ENCODE measurements at regions not wholly inside any gene's neighbourhood (a gene's known extent, or its start where the extent isn't known, plus 50 kb on each side); places are given as distances from the start of the nearest gene placed in this dataset.

GRCh38 chr9:26520141-26520540 lies 372.5 kb downstream of the CAAP1 start:
- H3K9ac ChIP-seq (ENCODE audit: low read depth, low read length, poor library complexity, severe bottlenecking), result no peak overlapping the region
- no peak overlapping the region for H2AFZ ChIP-seq (ENCODE audit: low read length)
- H3K79me2 ChIP-seq (ENCODE audit: insufficient read depth, low read length), result no peaks in the 10 kb centered on the region
- H3K4me3 ChIP-seq (ENCODE audit: low read length, poor library complexity, severe bottlenecking), result no peak overlapping the region
- no peaks in the 10 kb centered on the region for H3K27me3 ChIP-seq (ENCODE audit: insufficient read depth, low read length, poor library complexity, severe bottlenecking)
- TF ChIP-seq EZH2phosphoT487 (IDR thresholded peaks at IDR 0.05; ENCODE audit: borderline replicate concordance), result no peak
- no peak for TF ChIP-seq CTCF (conservative IDR thresholded peaks at IDR 0.05; ENCODE audit: low read length)
- H3K36me3 ChIP-seq (ENCODE audit: insufficient read depth, low read length), result no peaks in the 10 kb centered on the region
- H3K4me1 ChIP-seq (ENCODE audit: insufficient read depth, low read length, poor library complexity, severe bottlenecking), result no peaks in the 10 kb centered on the region
- H3K9me3 ChIP-seq (ENCODE audit: insufficient read depth, low read depth, low read length), result no peaks in the 10 kb centered on the region
- H4K20me1 ChIP-seq (ENCODE audit: insufficient read depth, low read length, poor library complexity, severe bottlenecking), result no peaks in the 10 kb centered on the region
- H3K9me2 ChIP-seq (replicated peaks; ENCODE audit: low read depth, low read length), result no peaks in the 10 kb centered on the region
- H3F3A ChIP-seq (ENCODE audit: low read depth), result no peaks in the 10 kb centered on the region
- no peak overlapping the region for H3K4me2 ChIP-seq (ENCODE audit: low read depth, low read length, poor library complexity, severe bottlenecking)

GRCh38 chr9:26516773-26517343 lies 375.7 kb downstream of the CAAP1 start:
- Histone ChIP-seq H3K27me3 (ENCODE audit: insufficient read depth, low read length, poor library complexity, severe bottlenecking) (no peaks in the 10 kb centered on the region), H3K9me3 (ENCODE audit: insufficient read depth, low read depth, low read length) (no peaks in the 10 kb centered on the region), H4K20me1 (ENCODE audit: insufficient read depth, low read length, poor library complexity, severe bottlenecking) (no peaks in the 10 kb centered on the region), H3K4me3 (ENCODE audit: low read length, poor library complexity, severe bottlenecking) (no peak overlapping the region), H3F3A (ENCODE audit: low read depth) (no peaks in the 10 kb centered on the region), H2AFZ (ENCODE audit: low read length) (no peak overlapping the region), H3K9me2 (replicated peaks; ENCODE audit: low read depth, low read length) (no peaks in the 10 kb centered on the region), H3K36me3 (ENCODE audit: insufficient read depth, low read length) (no peaks in the 10 kb centered on the region), H3K79me2 (ENCODE audit: insufficient read depth, low read length) (no peaks in the 10 kb centered on the region), H3K4me2 (ENCODE audit: low read depth, low read length, poor library complexity, severe bottlenecking) (no peak overlapping the region), H3K9ac (ENCODE audit: low read depth, low read length, poor library complexity, severe bottlenecking) (no peak overlapping the region), H3K4me1 (ENCODE audit: insufficient read depth, low read length, poor library complexity, severe bottlenecking) (no peaks in the 10 kb centered on the region)
- TF ChIP-seq CTCF (conservative IDR thresholded peaks at IDR 0.05; ENCODE audit: low read length) (no peak), EZH2phosphoT487 (IDR thresholded peaks at IDR 0.05; ENCODE audit: borderline replicate concordance) (no peak)

GRCh38 chr9:26513730-26514129 lies 378.9 kb downstream of the CAAP1 start:
- no peaks in the 10 kb centered on the region for H4K20me1 ChIP-seq (ENCODE audit: insufficient read depth, low read length, poor library complexity, severe bottlenecking)
- H3K9ac ChIP-seq (ENCODE audit: low read depth, low read length, poor library complexity, severe bottlenecking), result no peak overlapping the region
- no peak overlapping the region for H3K4me3 ChIP-seq (ENCODE audit: low read length, poor library complexity, severe bottlenecking)
- H3F3A ChIP-seq (ENCODE audit: low read depth), result no peaks in the 10 kb centered on the region
- H3K9me2 ChIP-seq (replicated peaks; ENCODE audit: low read depth, low read length), result no peaks in the 10 kb centered on the region
- TF ChIP-seq EZH2phosphoT487 (IDR thresholded peaks at IDR 0.05; ENCODE audit: borderline replicate concordance) (no peak), CTCF (conservative IDR thresholded peaks at IDR 0.05; ENCODE audit: low read length) (no peak)
- no peaks in the 10 kb centered on the region for H3K27me3 ChIP-seq (ENCODE audit: insufficient read depth, low read length, poor library complexity, severe bottlenecking)
- H3K4me2 ChIP-seq (ENCODE audit: low read depth, low read length, poor library complexity, severe bottlenecking), result no peak overlapping the region
- no peaks in the 10 kb centered on the region for H3K79me2 ChIP-seq (ENCODE audit: insufficient read depth, low read length)
- H2AFZ ChIP-seq (ENCODE audit: low read length), result no peak overlapping the region
- H3K9me3 ChIP-seq (ENCODE audit: insufficient read depth, low read depth, low read length), result no peaks in the 10 kb centered on the region
- H3K4me1 ChIP-seq (ENCODE audit: insufficient read depth, low read length, poor library complexity, severe bottlenecking), result no peaks in the 10 kb centered on the region
- no peaks in the 10 kb centered on the region for H3K36me3 ChIP-seq (ENCODE audit: insufficient read depth, low read length)
